Heart right ventricle (tissue), 16 donors: ENCODE measurements at regions not wholly inside any gene's neighbourhood (a gene's known extent, or its start where the extent isn't known, plus 50 kb on each side); places are given as distances from the start of the nearest gene placed in this dataset.

Experiments used
- ATAC-seq, 8 donors: fragments of 200-7000 bp; cut with Tn5 transposase; one replicate each; pipeline ENCODE4 v1.9.1; 2020; ENCODE audit warnings: mild to moderate bottlenecking in 8 of 8, moderate library complexity in 8 of 8, moderate number of reproducible peaks in 1 of 8
- DNase-seq, 2 donors: peaks; one replicate each; pipeline ENCODE4 v3.0.0-alpha.2; 2020
- H3K27ac ChIP-seq, 10 donors: fragments of 200-600 bp; sonication (generic) in 2 of 10; one replicate each; pipeline versions ENCODE4 v1.5.0 to v1.8.0; 2020 to 2022; ENCODE audit warnings: mild to moderate bottlenecking in 3 of 10
- H3K27me3 ChIP-seq, 7 donors: fragments of 200-600 bp; one replicate each; pipeline ENCODE4 v1.8.0; 2021 to 2022; ENCODE audit warnings: mild to moderate bottlenecking in 2 of 7
- H3K36me3 ChIP-seq, 9 donors: fragments of 200-600 bp; sonication (generic) in 1 of 9; one replicate each; pipeline versions ENCODE4 v1.5.0 to v1.8.0; 2020 to 2022; ENCODE audit warnings: mild to moderate bottlenecking in 2 of 9
- H3K4me1 ChIP-seq, 9 donors: fragments of 200-600 bp; sonication (generic) in 1 of 9; one replicate each; pipeline versions ENCODE4 v1.5.0 to v1.8.0; 2020 to 2022; ENCODE audit warnings: mild to moderate bottlenecking in 4 of 9
- H3K4me3 ChIP-seq, 10 donors: fragments of 200-600 bp; sonication (generic) in 2 of 10; one replicate each; pipeline versions ENCODE4 v1.5.0 to v1.8.0; 2020 to 2022; ENCODE audit warnings: mild to moderate bottlenecking in 7 of 10, moderate library complexity in 2 of 10
- H3K9me3 ChIP-seq, 11 donors: fragments of 200-600 bp in 10 of 11; sonication (generic) in 2 of 11; one replicate each; pipeline versions ENCODE4 v1.5.0 to v1.8.0; 2013 to 2022; ENCODE audit warnings: mild to moderate bottlenecking in 2 of 11, control low read depth in 1 of 11, moderate library complexity in 1 of 11
- WGBS, 2 donors: extraction: QIAGEN DNeasy Blood & Tissue Kit; methylation state at CpG; one replicate each; pipeline ENCODE4 v1.1.7; 2013; ENCODE audit warnings: inconsistent platforms in 1 of 2; 5-methylcytosine and 5-hydroxymethylcytosine counted together
- intact Hi-C, 10 donors: fragments of 100-400 bp; cut with DNase I; formaldehyde crosslinking; loops; one replicate each; pipeline versions ENCODE4 v1.11.1 to v1.14.2; 2022
- TF ChIP-seq, protein P1 (sequence below), 9 donors: fragments of 200-600 bp; sonication (generic) in 2 of 9; IDR thresholded peaks; one replicate each; pipeline versions ENCODE4 v1.5.0 to v1.8.0; 2021 to 2022; ENCODE audit warnings: antibody characterized with exemption in 9 of 9, mild to moderate bottlenecking in 5 of 9, moderate library complexity in 1 of 9
- donor health status: Arrhythmogenic right ventricular cardiomyopathy.
- donor health status: ischemic (EF 13 %, LVEDD 7.1; RV severe dilation, severe dysfunction).
- donor health status: healthy with polysubstance abuse.
- donor health status: DM: no; HTN: yes; CAD: no.
- donor health status: DM: no; HTN: no; CAD: no.
- donor health status: ischemic (EF 25% LVEDD 6.9; RV normal size, moderate dysfunction).
- donor health status: ischemic (EF 25% LVEDD 5.7; RV mildly dilated, moderate dysfunction).
- donor health status: healthy.
- donor health status: DM: yes; HTN: yes; CAD: no.
- donor health status: Ischemic cardiomyopathy.
- donor health status: ischemic (EF 35%, LVEDD 5.7; RV mildly dilated, moderate dysfunction).
- donor health status: nonischemic (EF 11% LVEDD 7.7; RV severe dilation, severe dysfunction).
- donor health status: DM: yes; HTN: yes; CAD: no.
- donor health status: PGD.
- donor health status: ischemic (EF 29% LVEDD 5.4; RV normal size, mild dysfunction).
- donor health status: nonischemic (EF 23%, LVEDD 6.1; RV moderate dilation, normal function).

GRCh38 chr6:6859722-6860121 is 248.0 kb upstream of the RREB1 start:
- 90 to 94% methylated on average over 5 of the region's 5 CpGs for WGBS, 2 donors
- H3K4me1 ChIP-seq = peaks cover 3 to 37% (median 16%) of the 10 kb centered on the region in 9 donors
- TF ChIP-seq, protein P1, sequence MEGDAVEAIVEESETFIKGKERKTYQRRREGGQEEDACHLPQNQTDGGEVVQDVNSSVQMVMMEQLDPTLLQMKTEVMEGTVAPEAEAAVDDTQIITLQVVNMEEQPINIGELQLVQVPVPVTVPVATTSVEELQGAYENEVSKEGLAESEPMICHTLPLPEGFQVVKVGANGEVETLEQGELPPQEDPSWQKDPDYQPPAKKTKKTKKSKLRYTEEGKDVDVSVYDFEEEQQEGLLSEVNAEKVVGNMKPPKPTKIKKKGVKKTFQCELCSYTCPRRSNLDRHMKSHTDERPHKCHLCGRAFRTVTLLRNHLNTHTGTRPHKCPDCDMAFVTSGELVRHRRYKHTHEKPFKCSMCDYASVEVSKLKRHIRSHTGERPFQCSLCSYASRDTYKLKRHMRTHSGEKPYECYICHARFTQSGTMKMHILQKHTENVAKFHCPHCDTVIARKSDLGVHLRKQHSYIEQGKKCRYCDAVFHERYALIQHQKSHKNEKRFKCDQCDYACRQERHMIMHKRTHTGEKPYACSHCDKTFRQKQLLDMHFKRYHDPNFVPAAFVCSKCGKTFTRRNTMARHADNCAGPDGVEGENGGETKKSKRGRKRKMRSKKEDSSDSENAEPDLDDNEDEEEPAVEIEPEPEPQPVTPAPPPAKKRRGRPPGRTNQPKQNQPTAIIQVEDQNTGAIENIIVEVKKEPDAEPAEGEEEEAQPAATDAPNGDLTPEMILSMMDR (IDR thresholded peaks at IDR 0.05) = no peak
- intact Hi-C loops = no loop called here
- ATAC-seq (no peak), DNase-seq (no peak)
- H3K4me3 ChIP-seq = no peak overlapping the region
- no peaks in the 10 kb centered on the region for H3K27me3 ChIP-seq
- H3K9me3 ChIP-seq = no peaks in the 10 kb centered on the region
- H3K36me3 ChIP-seq = no peaks in the 10 kb centered on the region
- H3K27ac ChIP-seq = no peak overlapping the region

GRCh38 chr6:6860863-6861262 is 246.9 kb upstream of the RREB1 start:
- no peak for DNase-seq
- TF ChIP-seq, protein P1 (IDR thresholded peaks at IDR 0.05) = no peak
- no peak overlapping the region for H3K27ac ChIP-seq
- intact Hi-C loops = no loop called here
- 84 to 91% methylated on average over 9 of the region's 9 CpGs for WGBS, 2 donors
- H3K27me3 ChIP-seq = no peaks in the 10 kb centered on the region
- H3K9me3 ChIP-seq = no peaks in the 10 kb centered on the region
- H3K4me1 ChIP-seq = peaks cover 3 to 40% (median 16%) of the 10 kb centered on the region in 9 donors
- no peak overlapping the region for H3K4me3 ChIP-seq
- no peaks in the 10 kb centered on the region for H3K36me3 ChIP-seq
- ATAC-seq = no peak

- TF ChIP-seq, protein P1 (IDR thresholded peaks at IDR 0.05) = no peak
- H3K4me3 ChIP-seq = no peak overlapping the region
- 79 to 83% methylated on average over 6 of the region's 6 CpGs for WGBS, 2 donors
- intact Hi-C loops = no loop called here
- DNase-seq (no peak), ATAC-seq (no peak)
- H3K36me3 ChIP-seq = no peaks in the 10 kb centered on the region
- H3K9me3 ChIP-seq = no peaks in the 10 kb centered on the region
- peaks cover 2 to 35% (median 11%) of the 10 kb centered on the region in 9 donors for H3K4me1 ChIP-seq
- H3K27ac ChIP-seq = no peak overlapping the region
- H3K27me3 ChIP-seq = no peaks in the 10 kb centered on the region
These were observed 246.3 kb upstream of the RREB1 start for GRCh38 chr6:6861351-6861894.

DNA sequence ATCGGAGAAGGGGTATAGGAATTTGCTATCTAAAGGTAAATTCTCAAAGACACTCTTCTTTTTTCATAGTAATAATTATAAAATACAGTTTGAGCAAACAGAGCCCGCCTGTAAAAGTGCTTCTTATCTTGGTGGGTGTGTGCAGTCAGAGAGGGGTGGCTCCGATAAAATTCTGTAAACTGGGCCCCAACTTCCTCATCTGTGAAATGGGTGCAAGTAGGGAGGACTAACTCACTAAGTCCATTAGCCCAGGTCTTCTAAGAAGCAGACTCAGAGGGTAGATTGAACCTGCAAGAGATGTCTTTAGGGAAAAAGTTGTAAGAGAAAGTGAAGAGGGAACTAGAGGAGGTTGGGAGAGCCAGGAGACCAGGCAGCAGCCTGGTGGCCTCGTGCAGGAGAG is 245.8 kb upstream of the RREB1 start:
- H3K36me3 ChIP-seq = no peaks in the 10 kb centered on the region
- TF ChIP-seq, protein P1 (IDR thresholded peaks at IDR 0.05) = no peak
- no peak overlapping the region for H3K27ac ChIP-seq
- intact Hi-C loops = no loop called here
- WGBS, 2 donors = 91 to 96% methylated on average over 4 of the region's 4 CpGs
- H3K27me3 ChIP-seq = no peaks in the 10 kb centered on the region
- ATAC-seq (no peak), DNase-seq (no peak)
- H3K4me1 ChIP-seq = peaks cover 0 to 29% (median 6%) of the 10 kb centered on the region in 9 donors
- H3K9me3 ChIP-seq = no peaks in the 10 kb centered on the region
- no peak overlapping the region for H3K4me3 ChIP-seq
